ENCODE measurements at regions not wholly inside any gene's neighbourhood (a gene's known extent, or its start where the extent isn't known, plus 50 kb on each side); places are given as distances from the start of the nearest gene placed in this dataset.

- Histone ChIP-seq H3K9me3 (ENCODE audit: insufficient read depth, low read depth, low read length) (no peaks in the 10 kb centered on the region), H3K27me3 (ENCODE audit: insufficient read depth, low read length, poor library complexity, severe bottlenecking) (no peaks in the 10 kb centered on the region), H3K9me2 (replicated peaks; ENCODE audit: low read depth, low read length) (no peaks in the 10 kb centered on the region), H3K79me2 (ENCODE audit: insufficient read depth, low read length) (no peaks in the 10 kb centered on the region), H3K36me3 (ENCODE audit: insufficient read depth, low read length) (no peaks in the 10 kb centered on the region), H3K4me3 (ENCODE audit: low read length, poor library complexity, severe bottlenecking) (no peak overlapping the region), H4K20me1 (ENCODE audit: insufficient read depth, low read length, poor library complexity, severe bottlenecking) (no peaks in the 10 kb centered on the region), H3K4me2 (ENCODE audit: low read depth, low read length, poor library complexity, severe bottlenecking) (no peak overlapping the region), H3K9ac (ENCODE audit: low read depth, low read length, poor library complexity, severe bottlenecking) (no peak overlapping the region), H3K4me1 (ENCODE audit: insufficient read depth, low read length, poor library complexity, severe bottlenecking) (no peaks in the 10 kb centered on the region), H2AFZ (ENCODE audit: low read length) (no peak overlapping the region), H3F3A (ENCODE audit: low read depth) (no peaks in the 10 kb centered on the region)
- TF ChIP-seq EZH2phosphoT487 (IDR thresholded peaks at IDR 0.05; ENCODE audit: borderline replicate concordance) (no peak), CTCF (conservative IDR thresholded peaks at IDR 0.05; ENCODE audit: low read length) (no peak)
Observed at GRCh38 chr5:175388531-175388930, 55.5 kb downstream of the DRD1 start.

GRCh38 chr5:175387144-175387543, 56.8 kb downstream of the DRD1 start:
- H3K27me3 ChIP-seq (ENCODE audit: insufficient read depth, low read length, poor library complexity, severe bottlenecking) = no peaks in the 10 kb centered on the region
- H2AFZ ChIP-seq (ENCODE audit: low read length) = no peak overlapping the region
- no peak overlapping the region for H3K4me2 ChIP-seq (ENCODE audit: low read depth, low read length, poor library complexity, severe bottlenecking)
- H3K4me3 ChIP-seq (ENCODE audit: low read length, poor library complexity, severe bottlenecking) = no peak overlapping the region
- no peaks in the 10 kb centered on the region for H3K9me3 ChIP-seq (ENCODE audit: insufficient read depth, low read depth, low read length)
- H4K20me1 ChIP-seq (ENCODE audit: insufficient read depth, low read length, poor library complexity, severe bottlenecking) = no peaks in the 10 kb centered on the region
- H3K9ac ChIP-seq (ENCODE audit: low read depth, low read length, poor library complexity, severe bottlenecking) = no peak overlapping the region
- H3K79me2 ChIP-seq (ENCODE audit: insufficient read depth, low read length) = no peaks in the 10 kb centered on the region
- no peaks in the 10 kb centered on the region for H3K4me1 ChIP-seq (ENCODE audit: insufficient read depth, low read length, poor library complexity, severe bottlenecking)
- TF ChIP-seq EZH2phosphoT487 (IDR thresholded peaks at IDR 0.05; ENCODE audit: borderline replicate concordance) = no peak
- TF ChIP-seq CTCF (conservative IDR thresholded peaks at IDR 0.05; ENCODE audit: low read length) = no peak
- no peaks in the 10 kb centered on the region for H3K9me2 ChIP-seq (replicated peaks; ENCODE audit: low read depth, low read length)
- no peaks in the 10 kb centered on the region for H3F3A ChIP-seq (ENCODE audit: low read depth)
- H3K36me3 ChIP-seq (ENCODE audit: insufficient read depth, low read length) = no peaks in the 10 kb centered on the region

GRCh38 chr5:175386526-175386925, 57.5 kb downstream of the DRD1 start:
- Histone ChIP-seq H3K36me3 (ENCODE audit: insufficient read depth, low read length) (no peaks in the 10 kb centered on the region), H3K4me3 (ENCODE audit: low read length, poor library complexity, severe bottlenecking) (no peak overlapping the region), H2AFZ (ENCODE audit: low read length) (no peak overlapping the region), H3K79me2 (ENCODE audit: insufficient read depth, low read length) (no peaks in the 10 kb centered on the region), H3K27me3 (ENCODE audit: insufficient read depth, low read length, poor library complexity, severe bottlenecking) (no peaks in the 10 kb centered on the region), H3K4me2 (ENCODE audit: low read depth, low read length, poor library complexity, severe bottlenecking) (no peak overlapping the region), H3K4me1 (ENCODE audit: insufficient read depth, low read length, poor library complexity, severe bottlenecking) (no peaks in the 10 kb centered on the region), H3F3A (ENCODE audit: low read depth) (no peaks in the 10 kb centered on the region), H3K9me2 (replicated peaks; ENCODE audit: low read depth, low read length) (no peaks in the 10 kb centered on the region), H3K9me3 (ENCODE audit: insufficient read depth, low read depth, low read length) (no peaks in the 10 kb centered on the region), H4K20me1 (ENCODE audit: insufficient read depth, low read length, poor library complexity, severe bottlenecking) (no peaks in the 10 kb centered on the region), H3K9ac (ENCODE audit: low read depth, low read length, poor library complexity, severe bottlenecking) (no peak overlapping the region)
- no peak for TF ChIP-seq EZH2phosphoT487 (IDR thresholded peaks at IDR 0.05; ENCODE audit: borderline replicate concordance)
- TF ChIP-seq CTCF (conservative IDR thresholded peaks at IDR 0.05; ENCODE audit: low read length) = no peak
